ENCODE measurements at regions not wholly inside any gene's neighbourhood (a gene's known extent, or its start where the extent isn't known, plus 50 kb on each side); places are given as distances from the start of the nearest gene placed in this dataset.

GRCh38 chr12:126798449-126798848, 1468.5 kb upstream of the TMEM132C start (continued):
- TF ChIP-seq SMC3 (IDR thresholded peaks at IDR 0.05; ENCODE audit: borderline replicate concordance, low read length) = no peak
- TF ChIP-seq CHD1 (IDR thresholded peaks at IDR 0.05; ENCODE audit: low read depth, low read length) = no peak
- TF ChIP-seq NR2C2 (IDR thresholded peaks at IDR 0.05; ENCODE audit: borderline replicate concordance, control insufficient read depth, insufficient read length, low read depth) = no peak
- no peak for TF ChIP-seq RELA (IDR thresholded peaks at IDR 0.05; ENCODE audit: borderline replicate concordance, partially characterized antibody)
- no peak for TF ChIP-seq BMI1 (IDR thresholded peaks at IDR 0.05; ENCODE audit: borderline replicate concordance)
- TF ChIP-seq MYB (IDR thresholded peaks at IDR 0.05; ENCODE audit: borderline replicate concordance, low read depth, low read length) = no peak

- intact Hi-C loops (cut with micrococcal nuclease; ENCODE audit: unreplicated experiment) (no loop called here), in situ Hi-C loops (cut with MboI) (no loop called here)
- no peaks in the 10 kb centered on the region for H3K27me3 ChIP-seq (replicated peaks in 1 of 2; ENCODE audit: control insufficient read depth in 2 of 2, insufficient read depth in 2 of 2, low read length in 1 of 2)
- ATAC-seq (no peak), DNase-seq (ENCODE audit: low read depth, low spot score) (no peak), FAIRE-seq (no peak)
- H3K79me2 ChIP-seq (ENCODE audit: control insufficient read depth, insufficient read depth, low read length) = no peaks in the 10 kb centered on the region
- H3K4me3 ChIP-seq = no peak overlapping the region
- WGBS (ENCODE audit: insufficient coverage, insufficient replicate concordance, low lambda C conversion rate, missing lambda C conversion rate) = 8% methylated on average over 4 of the region's 4 CpGs
- ChIA-PET POLR2A (interaction anchor here (0.6 kb wide), 1 partner anchor 10 kb away, joined by 4 read pairs; no protein-coding TSS in a partner anchor), CTCF (no interaction called here), RAD21 (ENCODE audit: unreplicated experiment) (interaction anchor here (0.9 kb wide), 1 partner anchor 66 kb away, joined by 4 read pairs; no protein-coding TSS in a partner anchor), SMC1A (ENCODE audit: uncharacterized antibody, unreplicated experiment) (no interaction called here)
- TF ChIP-seq HDAC2 (IDR thresholded peaks at IDR 0.05) (no peak), KDM1A (IDR thresholded peaks at IDR 0.05; ENCODE audit: borderline replicate concordance) (no peak), BMI1 (IDR thresholded peaks at IDR 0.05; ENCODE audit: borderline replicate concordance) (no peak), MYC (IDR thresholded peaks at IDR 0.05; ENCODE audit: insufficient read depth, insufficient read length, insufficient replicate concordance, low read length, severe bottlenecking) (no peak), FOXM1 (IDR thresholded peaks at IDR 0.05; ENCODE audit: low read depth, low read length) (no peak)
- TF ChIP-seq, protein P1, sequence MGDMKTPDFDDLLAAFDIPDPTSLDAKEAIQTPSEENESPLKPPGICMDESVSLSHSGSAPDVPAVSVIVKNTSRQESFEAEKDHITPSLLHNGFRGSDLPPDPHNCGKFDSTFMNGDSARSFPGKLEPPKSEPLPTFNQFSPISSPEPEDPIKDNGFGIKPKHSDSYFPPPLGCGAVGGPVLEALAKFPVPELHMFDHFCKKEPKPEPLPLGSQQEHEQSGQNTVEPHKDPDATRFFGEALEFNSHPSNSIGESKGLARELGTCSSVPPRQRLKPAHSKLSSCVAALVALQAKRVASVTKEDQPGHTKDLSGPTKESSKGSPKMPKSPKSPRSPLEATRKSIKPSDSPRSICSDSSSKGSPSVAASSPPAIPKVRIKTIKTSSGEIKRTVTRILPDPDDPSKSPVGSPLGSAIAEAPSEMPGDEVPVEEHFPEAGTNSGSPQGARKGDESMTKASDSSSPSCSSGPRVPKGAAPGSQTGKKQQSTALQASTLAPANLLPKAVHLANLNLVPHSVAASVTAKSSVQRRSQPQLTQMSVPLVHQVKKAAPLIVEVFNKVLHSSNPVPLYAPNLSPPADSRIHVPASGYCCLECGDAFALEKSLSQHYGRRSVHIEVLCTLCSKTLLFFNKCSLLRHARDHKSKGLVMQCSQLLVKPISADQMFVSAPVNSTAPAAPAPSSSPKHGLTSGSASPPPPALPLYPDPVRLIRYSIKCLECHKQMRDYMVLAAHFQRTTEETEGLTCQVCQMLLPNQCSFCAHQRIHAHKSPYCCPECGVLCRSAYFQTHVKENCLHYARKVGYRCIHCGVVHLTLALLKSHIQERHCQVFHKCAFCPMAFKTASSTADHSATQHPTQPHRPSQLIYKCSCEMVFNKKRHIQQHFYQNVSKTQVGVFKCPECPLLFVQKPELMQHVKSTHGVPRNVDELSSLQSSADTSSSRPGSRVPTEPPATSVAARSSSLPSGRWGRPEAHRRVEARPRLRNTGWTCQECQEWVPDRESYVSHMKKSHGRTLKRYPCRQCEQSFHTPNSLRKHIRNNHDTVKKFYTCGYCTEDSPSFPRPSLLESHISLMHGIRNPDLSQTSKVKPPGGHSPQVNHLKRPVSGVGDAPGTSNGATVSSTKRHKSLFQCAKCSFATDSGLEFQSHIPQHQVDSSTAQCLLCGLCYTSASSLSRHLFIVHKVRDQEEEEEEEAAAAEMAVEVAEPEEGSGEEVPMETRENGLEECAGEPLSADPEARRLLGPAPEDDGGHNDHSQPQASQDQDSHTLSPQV (IDR thresholded peaks at IDR 0.05) = no peak
- H4K20me1 ChIP-seq (ENCODE audit: control insufficient read depth, insufficient read depth) = no peaks in the 10 kb centered on the region
- BruUV-seq (replicated peaks) = no TSS peak
- no peak overlapping the region for H3K9ac ChIP-seq (ENCODE audit: control insufficient read depth, insufficient read depth, low read length)
- no peaks in the 10 kb centered on the region for H3K4me1 ChIP-seq (ENCODE audit: control insufficient read depth, insufficient read depth, low read length)
- H2AFZ ChIP-seq (ENCODE audit: control insufficient read depth, low read depth, low read length) = no peak overlapping the region
- H3K4me2 ChIP-seq (ENCODE audit: control insufficient read depth, insufficient read depth) = no peak overlapping the region
- H3K27ac ChIP-seq (ENCODE audit: control insufficient read depth, insufficient read depth) = no peak overlapping the region
- no peaks in the 10 kb centered on the region for H3K9me3 ChIP-seq (replicated peaks; ENCODE audit: control insufficient read depth, insufficient read depth, low read length)
- no peaks in the 10 kb centered on the region for H3K36me3 ChIP-seq (ENCODE audit: control insufficient read depth in 2 of 2, insufficient read depth in 2 of 2, low read length in 1 of 2)
Observed at GRCh38 chr12:126807312-126807865, 1459.6 kb upstream of the TMEM132C start.
